ENCODE measurements at regions not wholly inside any gene's neighbourhood (a gene's known extent, or its start where the extent isn't known, plus 50 kb on each side); places are given as distances from the start of the nearest gene placed in this dataset.

- no peak for TF ChIP-seq CTBP1 (IDR thresholded peaks at IDR 0.05; ENCODE audit: borderline replicate concordance)
- TF ChIP-seq TARDBP (IDR thresholded peaks at IDR 0.05), result no peak
- TF ChIP-seq FOXM1 (IDR thresholded peaks at IDR 0.05; ENCODE audit: borderline replicate concordance), result no peak
Measured at GRCh38 chrX:117522725-117523700, 593.6 kb downstream of the KLHL13 start.

Data from HEK293T (cell line).